Esophagus mucosa (tissue), 1 donor: ENCODE measurements at regions not wholly inside any gene's neighbourhood (a gene's known extent, or its start where the extent isn't known, plus 50 kb on each side); places are given as distances from the start of the nearest gene placed in this dataset.
"Not testable (repeated sequence)": the region's sequence is repeated elsewhere in the genome, so short reads cannot be mapped to it uniquely, and the experiment has no call there.

Experiments
- ATAC-seq: fragments of 200-7000 bp; cut with Tn5 transposase; one replicate; pipeline ENCODE4 v1.9.1; 2020
- donor health status: DM: yes; HTN: yes; CAD: no.

GRCh38 chr9:42437057-42437759, 253.7 kb downstream of the SPATA31A6 start:
- ATAC-seq, result not testable (repeated sequence)

GRCh38 chr9:42442680-42443079, 259.2 kb downstream of the SPATA31A6 start:
- not testable (repeated sequence) for ATAC-seq

GRCh38 chr9:42443414-42443813, 260.0 kb downstream of the SPATA31A6 start:
- ATAC-seq, result not testable (repeated sequence)

- ATAC-seq, result not testable (repeated sequence)
Observed at GRCh38 chr9:42461436-42461835, 278.0 kb downstream of the SPATA31A6 start.

- ATAC-seq, result not testable (repeated sequence)
Observed at GRCh38 chr9:42461863-42462262, 278.4 kb downstream of the SPATA31A6 start.

GRCh38 chr9:42463981-42464380, 280.5 kb downstream of the SPATA31A6 start:
- not testable (repeated sequence) for ATAC-seq

- not testable (repeated sequence) for ATAC-seq
Observed at GRCh38 chr9:42470577-42470976, 287.1 kb downstream of the SPATA31A6 start.

GRCh38 chr9:42490989-42491388, 307.5 kb downstream of the SPATA31A6 start:
- ATAC-seq, result peak; percentile 63

GRCh38 chr9:42502620-42503264, 319.3 kb downstream of the SPATA31A6 start:
- not testable (repeated sequence) for ATAC-seq

- ATAC-seq, result not testable (repeated sequence)
Observed at GRCh38 chr9:42508111-42508510, 324.7 kb downstream of the SPATA31A6 start.

GRCh38 chr9:42513535-42513934, 330.1 kb downstream of the SPATA31A6 start:
- not testable (repeated sequence) for ATAC-seq

GRCh38 chr9:42534325-42534983, 351.0 kb downstream of the SPATA31A6 start:
- ATAC-seq, result not testable (repeated sequence)

- ATAC-seq, result peak; percentile 64
Observed at GRCh38 chr9:42534984-42535325, 351.5 kb downstream of the SPATA31A6 start.

GRCh38 chr9:42550789-42551357, 367.4 kb downstream of the SPATA31A6 start:
- peak; percentile 90 for ATAC-seq

- ATAC-seq, result not testable (repeated sequence)
Observed at GRCh38 chr9:42568530-42568929, 385.1 kb downstream of the SPATA31A6 start.

GRCh38 chr9:42568942-42569556, 385.6 kb downstream of the SPATA31A6 start:
- ATAC-seq, result not testable (repeated sequence)

GRCh38 chr9:42577851-42578250, 394.4 kb downstream of the SPATA31A6 start:
- not testable (repeated sequence) for ATAC-seq
